Mammary epithelial cell (primary cell): ENCODE measurements at regions not wholly inside any gene's neighbourhood (a gene's known extent, or its start where the extent isn't known, plus 50 kb on each side); places are given as distances from the start of the nearest gene placed in this dataset.

Experiments used
- CTCF ChIP-seq, 2 donors: IDR thresholded peaks in 1 of 2; conservative IDR thresholded peaks in 1 of 2; 2 replicates each; pipeline ENCODE4 v1.5.1; 2011 to 2012; ENCODE audit warnings: inconsistent platforms in 2 of 2, low read length in 2 of 2, mild to moderate bottlenecking in 2 of 2, control low read depth in 1 of 2, low read depth in 1 of 2; ENCODE audit not compliant: insufficient read depth in 1 of 2; ENCODE audit errors: extremely low read depth in 1 of 2
- EZH2 ChIP-seq: IDR thresholded peaks from 2 replicates; pipeline ENCODE4 v1.6.1; 2012; ENCODE audit warnings: low read length, inconsistent platforms, borderline replicate concordance

GRCh38 chr18:5667356-5667755 lies 123.6 kb upstream of the EPB41L3 start:
- TF ChIP-seq CTCF (conservative IDR thresholded peaks at IDR 0.05 in 1 of 2, IDR thresholded peaks at IDR 0.05 in 1 of 2; ENCODE audit: extremely low read depth in 1 of 2, insufficient read depth in 1 of 2, low read depth in 1 of 2, low read length in 2 of 2) (no peak), EZH2 (no peak)
